ENCODE measurements at regions not wholly inside any gene's neighbourhood (a gene's known extent, or its start where the extent isn't known, plus 50 kb on each side); places are given as distances from the start of the nearest gene placed in this dataset.

GRCh38 chr4:181559637-181560036, 683.6 kb upstream of the TENM3 start:
- Mint-ChIP-seq H3K36me3 (ENCODE audit: insufficient read depth) (no peaks in the 10 kb centered on the region), H3K27ac (no peak overlapping the region), H3K4me3 (ENCODE audit: low read depth) (no peak overlapping the region), H3K4me1 (ENCODE audit: low read depth) (no peaks in the 10 kb centered on the region), H3K9me3 (ENCODE audit: low read depth) (peaks cover 4% of the 10 kb centered on the region), H3K27me3 (no peaks in the 10 kb centered on the region)
- TF ChIP-seq CTCF (IDR thresholded peaks at IDR 0.05; ENCODE audit: unreplicated experiment): no peak
- DNase-seq (ENCODE audit: low spot score, unreplicated experiment): no peak

GRCh38 chr4:181562399-181562798, 680.8 kb upstream of the TENM3 start:
- Mint-ChIP-seq H3K4me1 (ENCODE audit: low read depth) (no peaks in the 10 kb centered on the region), H3K4me3 (ENCODE audit: low read depth) (no peak overlapping the region), H3K36me3 (ENCODE audit: insufficient read depth) (no peaks in the 10 kb centered on the region), H3K27me3 (no peaks in the 10 kb centered on the region), H3K9me3 (ENCODE audit: low read depth) (peaks cover 4% of the 10 kb centered on the region), H3K27ac (no peak overlapping the region)
- no peak for DNase-seq (ENCODE audit: low spot score, unreplicated experiment)
- TF ChIP-seq CTCF (IDR thresholded peaks at IDR 0.05; ENCODE audit: unreplicated experiment): no peak

- Mint-ChIP-seq H3K36me3 (ENCODE audit: insufficient read depth) (no peaks in the 10 kb centered on the region), H3K4me3 (ENCODE audit: low read depth) (no peak overlapping the region), H3K27ac (no peak overlapping the region), H3K9me3 (ENCODE audit: low read depth) (peaks cover 4% of the 10 kb centered on the region), H3K4me1 (ENCODE audit: low read depth) (no peaks in the 10 kb centered on the region), H3K27me3 (no peaks in the 10 kb centered on the region)
- DNase-seq (ENCODE audit: low spot score, unreplicated experiment): no peak
- no peak for TF ChIP-seq CTCF (IDR thresholded peaks at IDR 0.05; ENCODE audit: unreplicated experiment)
Measured at GRCh38 chr4:181564625-181565024, 678.6 kb upstream of the TENM3 start.

- no peak for DNase-seq (ENCODE audit: low spot score, unreplicated experiment)
- H3K4me3 Mint-ChIP-seq (ENCODE audit: low read depth): no peak overlapping the region
- no peak overlapping the region for H3K27ac Mint-ChIP-seq
- H3K4me1 Mint-ChIP-seq (ENCODE audit: low read depth): no peaks in the 10 kb centered on the region
- no peaks in the 10 kb centered on the region for H3K36me3 Mint-ChIP-seq (ENCODE audit: insufficient read depth)
- H3K27me3 Mint-ChIP-seq: peaks cover 4% of the 10 kb centered on the region
- TF ChIP-seq CTCF (IDR thresholded peaks at IDR 0.05; ENCODE audit: unreplicated experiment): no peak
- H3K9me3 Mint-ChIP-seq (ENCODE audit: low read depth): no peaks in the 10 kb centered on the region
Measured at GRCh38 chr4:181566490-181566889, 676.7 kb upstream of the TENM3 start.

GRCh38 chr4:181569553-181569952, 673.6 kb upstream of the TENM3 start:
- Mint-ChIP-seq H3K36me3 (ENCODE audit: insufficient read depth) (no peaks in the 10 kb centered on the region), H3K27me3 (peaks cover 4% of the 10 kb centered on the region), H3K4me1 (ENCODE audit: low read depth) (no peaks in the 10 kb centered on the region), H3K27ac (no peak overlapping the region), H3K4me3 (ENCODE audit: low read depth) (no peak overlapping the region), H3K9me3 (ENCODE audit: low read depth) (no peaks in the 10 kb centered on the region)
- no peak for DNase-seq (ENCODE audit: low spot score, unreplicated experiment)
- TF ChIP-seq CTCF (IDR thresholded peaks at IDR 0.05; ENCODE audit: unreplicated experiment): peak; percentile 58
